Endodermal cell (in vitro differentiated cells): ENCODE measurements at regions not wholly inside any gene's neighbourhood (a gene's known extent, or its start where the extent isn't known, plus 50 kb on each side); places are given as distances from the start of the nearest gene placed in this dataset.

Source experiments
- DNase-seq: peaks from one replicate; pipeline ENCODE4 v3.0.0-alpha.2; 2017
- H3K27ac ChIP-seq: 2 replicates; pipeline ENCODE4 v1.5.1; 2013; ENCODE audit warnings: mild to moderate bottlenecking, low read depth, low read length, moderate library complexity
- H3K27me3 ChIP-seq: 2 replicates; pipeline ENCODE4 v1.6.1; 2013; ENCODE audit warnings: mild to moderate bottlenecking, low read length, moderate library complexity; ENCODE audit not compliant: insufficient read depth, control insufficient read depth, poor library complexity, severe bottlenecking
- H3K36me3 ChIP-seq: 2 replicates; pipeline ENCODE4 v1.7.0; 2013; ENCODE audit warnings: mild to moderate bottlenecking, low read length, moderate library complexity; ENCODE audit not compliant: control insufficient read depth, insufficient read depth
- H3K4me1 ChIP-seq: one replicate; pipeline ENCODE4 v1.7.0; 2013; ENCODE audit warnings: low read length; ENCODE audit not compliant: control insufficient read depth, insufficient read depth
- H3K4me3 ChIP-seq: 2 replicates; pipeline ENCODE4 v1.5.1; 2013; ENCODE audit warnings: mild to moderate bottlenecking, low read length, moderate library complexity
- H3K9ac ChIP-seq: 2 replicates; pipeline ENCODE4 v1.6.1; 2013; ENCODE audit warnings: mild to moderate bottlenecking, low read length, moderate library complexity; ENCODE audit not compliant: poor library complexity, severe bottlenecking; ENCODE audit errors: extremely low read depth
- H3K9me3 ChIP-seq: 2 replicates; pipeline ENCODE4 v1.6.1; 2013; ENCODE audit warnings: mild to moderate bottlenecking, low read length, moderate library complexity; ENCODE audit not compliant: control insufficient read depth
- H3K27ac Mint-ChIP-seq: 2 replicates; pipeline ENCODE4 v1.8.0; 2020; ENCODE audit warnings: mixed read lengths
- H3K27me3 Mint-ChIP-seq: 2 replicates; pipeline ENCODE4 v1.8.0; 2021; ENCODE audit warnings: mild to moderate bottlenecking, mixed read lengths; ENCODE audit not compliant: insufficient read depth
- H3K36me3 Mint-ChIP-seq: 2 replicates; pipeline ENCODE4 v1.8.0; 2020; ENCODE audit warnings: low read depth, mixed read lengths
- H3K4me1 Mint-ChIP-seq: 2 replicates; pipeline ENCODE4 v1.8.0; 2020; ENCODE audit warnings: mixed read lengths
- H3K4me3 Mint-ChIP-seq: 2 replicates; pipeline ENCODE4 v1.8.0; 2020; ENCODE audit warnings: mild to moderate bottlenecking, moderate library complexity, mixed read lengths
- H3K9me3 Mint-ChIP-seq: 2 replicates; pipeline ENCODE4 v1.8.0; 2020; ENCODE audit warnings: mild to moderate bottlenecking, mixed read lengths
- CTCF ChIP-seq: fragments of 200-600 bp; sonication (generic); conservative IDR thresholded peaks from 2 replicates; pipeline ENCODE4 v1.5.0; 2021; ENCODE audit warnings: antibody characterized with exemption, mild to moderate bottlenecking
- WGBS, 2 experiments: methylation state at CpG; one replicate each; pipeline versions ENCODE4 v1.1.5 to v1.1.7; 2013; ENCODE audit warnings: missing lambda C conversion rate in 2 of 2, mixed read lengths in 1 of 2; ENCODE audit not compliant: insufficient coverage in 1 of 2, insufficient read length in 1 of 2; 5-methylcytosine and 5-hydroxymethylcytosine counted together

DNA sequence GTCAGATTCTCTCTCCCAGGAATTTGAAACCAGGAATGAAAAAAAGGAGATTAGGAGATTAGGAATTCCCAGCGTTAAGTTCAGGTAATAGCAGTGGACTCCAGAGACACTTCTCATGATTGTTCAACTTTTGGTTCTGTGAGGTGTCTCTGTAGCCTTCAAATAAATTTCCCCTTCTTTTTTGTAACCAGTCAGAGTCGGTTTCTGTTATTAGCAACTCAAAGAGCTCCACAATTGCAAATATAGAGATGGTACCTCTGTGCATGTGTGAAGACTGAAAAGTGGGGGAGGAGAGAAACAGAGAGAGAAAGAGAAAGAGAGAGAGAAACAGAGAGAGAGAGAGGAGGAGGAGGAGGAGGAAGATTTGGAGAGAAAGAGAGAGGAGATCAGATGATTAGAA, 112.8 kb upstream of the STEAP1B start:
- 79 to 86% methylated on average over 1 to 2 of the region's 2 CpGs for WGBS, 2 experiments
- Histone ChIP-seq H3K9ac (no peak overlapping the region), H3K4me3 (no peak overlapping the region), H3K9me3 (peaks cover 11% of the 10 kb centered on the region), H3K27ac (no peak overlapping the region), H3K4me1 (peaks cover 6% of the 10 kb centered on the region), H3K27me3 (no peaks in the 10 kb centered on the region), H3K36me3 (peaks cover 34% of the 10 kb centered on the region)
- H3K9me3 Mint-ChIP-seq = peaks cover 5% of the 10 kb centered on the region
- TF ChIP-seq CTCF = no peak
- H3K27ac Mint-ChIP-seq = no peak overlapping the region
- no peak overlapping the region for H3K4me3 Mint-ChIP-seq
- no peaks in the 10 kb centered on the region for H3K27me3 Mint-ChIP-seq
- peaks cover 24% of the 10 kb centered on the region for H3K4me1 Mint-ChIP-seq
- peaks cover 28% of the 10 kb centered on the region for H3K36me3 Mint-ChIP-seq
- no peak for DNase-seq

DNA sequence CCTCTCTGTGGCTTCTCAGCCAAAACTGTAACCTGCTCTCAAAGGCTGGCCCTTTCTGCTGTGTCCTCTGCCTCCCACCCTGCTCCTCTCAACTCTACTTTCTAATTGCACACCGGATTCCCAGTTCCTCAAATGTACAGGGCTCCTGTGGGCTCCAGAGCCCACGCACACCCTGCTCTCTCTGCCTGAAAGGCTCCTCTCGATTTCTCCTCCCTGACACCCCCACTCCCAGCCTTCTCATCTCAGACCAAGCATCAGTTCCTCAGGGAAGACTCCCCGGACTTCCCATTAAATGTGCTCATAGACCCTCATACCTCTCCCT, 111.7 kb upstream of the STEAP1B start:
- no peak for DNase-seq
- H3K4me3 ChIP-seq = no peak overlapping the region
- H3K4me1 Mint-ChIP-seq = peaks cover 24% of the 10 kb centered on the region
- peaks cover 18% of the 10 kb centered on the region for H3K36me3 Mint-ChIP-seq
- no peak for TF ChIP-seq CTCF
- no peaks in the 10 kb centered on the region for H3K27me3 ChIP-seq
- H3K27ac ChIP-seq = no peak overlapping the region
- no peak overlapping the region for H3K4me3 Mint-ChIP-seq
- peaks cover under 1% of the 10 kb centered on the region for H3K9me3 ChIP-seq
- peak overlapping the region; percentile 31 for H3K27ac Mint-ChIP-seq
- 90% methylated on average over 2 to 4 of the region's 4 CpGs for WGBS, 2 experiments
- peak overlapping the region; percentile 1 for H3K9ac ChIP-seq
- H3K9me3 Mint-ChIP-seq = no peaks in the 10 kb centered on the region
- H3K27me3 Mint-ChIP-seq = no peaks in the 10 kb centered on the region
- H3K36me3 ChIP-seq = peaks cover 28% of the 10 kb centered on the region
- H3K4me1 ChIP-seq = peaks cover 6% of the 10 kb centered on the region

GRCh38 chr7:22610951-22611757, 111.2 kb upstream of the STEAP1B start:
- Mint-ChIP-seq H3K27ac (peak overlapping the region; percentile 31), H3K4me1 (peaks cover 24% of the 10 kb centered on the region), H3K9me3 (no peaks in the 10 kb centered on the region), H3K36me3 (peaks cover 16% of the 10 kb centered on the region), H3K27me3 (no peaks in the 10 kb centered on the region), H3K4me3 (no peak overlapping the region)
- 96 to 97% methylated on average over 3 of the region's 3 CpGs for WGBS, 2 experiments
- Histone ChIP-seq H3K9ac (peak overlapping the region; percentile 1), H3K4me3 (no peak overlapping the region), H3K27me3 (no peaks in the 10 kb centered on the region), H3K27ac (no peak overlapping the region), H3K9me3 (no peaks in the 10 kb centered on the region), H3K4me1 (peaks cover 6% of the 10 kb centered on the region), H3K36me3 (peaks cover 28% of the 10 kb centered on the region)
- no peak for TF ChIP-seq CTCF
- no peak for DNase-seq
